OCI-LY3 (cell line): ENCODE measurements at regions not wholly inside any gene's neighbourhood (a gene's known extent, or its start where the extent isn't known, plus 50 kb on each side); places are given as distances from the start of the nearest gene placed in this dataset.

Source experiments
- EZH2phosphoT487 ChIP-seq: fragments of 200-600 bp; shearing (Covaris generic); IDR thresholded peaks from 2 replicates; pipeline ENCODE4 v1.6.1; 2018; ENCODE audit warnings: antibody characterized with exemption, mixed run types, low read depth
- TF ChIP-seq, protein P1 (sequence below): fragments of 200-600, 300-600 bp; sonication (generic); IDR thresholded peaks from 2 replicates; pipeline ENCODE4 v1.5.1; 2014; ENCODE audit warnings: antibody characterized with exemption, low read length, low read depth

DNA sequence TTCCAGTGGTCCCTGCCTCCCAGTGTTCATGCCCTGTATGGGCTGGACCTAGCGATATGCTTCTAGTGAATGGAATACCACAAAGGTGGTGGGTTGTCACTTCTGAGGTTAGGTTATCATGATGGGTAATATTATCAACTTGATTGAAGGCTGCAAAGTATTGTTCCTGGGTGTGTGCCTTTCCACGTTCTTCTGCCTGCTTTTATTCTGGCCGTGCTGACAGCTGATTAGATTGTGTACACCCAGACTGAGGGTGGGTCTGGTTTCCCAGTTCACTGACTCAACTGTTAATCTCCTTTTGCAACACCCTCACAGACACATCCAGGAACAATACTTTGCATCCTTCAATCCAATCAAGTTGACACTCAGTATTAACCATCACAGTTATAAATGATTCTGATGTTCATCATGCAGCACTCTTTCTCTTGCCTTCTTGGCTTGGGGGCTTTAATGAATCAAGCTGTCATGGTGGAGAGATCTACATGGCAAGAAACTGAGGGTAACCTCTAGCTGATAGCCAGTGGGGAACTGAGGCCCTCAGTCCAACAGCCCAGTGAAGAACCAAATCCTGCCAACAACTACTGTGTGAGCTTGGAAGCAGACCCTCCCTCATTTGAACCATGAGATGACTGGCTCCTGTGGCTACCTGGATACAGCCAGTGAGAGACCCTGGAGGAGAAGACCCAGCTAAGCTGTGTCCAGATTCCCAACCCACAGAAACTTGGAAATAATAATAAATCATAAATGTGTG, 63.0 kb upstream of the CELF4 start:
- TF ChIP-seq, protein P1, sequence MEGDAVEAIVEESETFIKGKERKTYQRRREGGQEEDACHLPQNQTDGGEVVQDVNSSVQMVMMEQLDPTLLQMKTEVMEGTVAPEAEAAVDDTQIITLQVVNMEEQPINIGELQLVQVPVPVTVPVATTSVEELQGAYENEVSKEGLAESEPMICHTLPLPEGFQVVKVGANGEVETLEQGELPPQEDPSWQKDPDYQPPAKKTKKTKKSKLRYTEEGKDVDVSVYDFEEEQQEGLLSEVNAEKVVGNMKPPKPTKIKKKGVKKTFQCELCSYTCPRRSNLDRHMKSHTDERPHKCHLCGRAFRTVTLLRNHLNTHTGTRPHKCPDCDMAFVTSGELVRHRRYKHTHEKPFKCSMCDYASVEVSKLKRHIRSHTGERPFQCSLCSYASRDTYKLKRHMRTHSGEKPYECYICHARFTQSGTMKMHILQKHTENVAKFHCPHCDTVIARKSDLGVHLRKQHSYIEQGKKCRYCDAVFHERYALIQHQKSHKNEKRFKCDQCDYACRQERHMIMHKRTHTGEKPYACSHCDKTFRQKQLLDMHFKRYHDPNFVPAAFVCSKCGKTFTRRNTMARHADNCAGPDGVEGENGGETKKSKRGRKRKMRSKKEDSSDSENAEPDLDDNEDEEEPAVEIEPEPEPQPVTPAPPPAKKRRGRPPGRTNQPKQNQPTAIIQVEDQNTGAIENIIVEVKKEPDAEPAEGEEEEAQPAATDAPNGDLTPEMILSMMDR, result no peak
- TF ChIP-seq EZH2phosphoT487, result no peak
